DND-41 (cell line): ENCODE measurements at regions not wholly inside any gene's neighbourhood (a gene's known extent, or its start where the extent isn't known, plus 50 kb on each side); places are given as distances from the start of the nearest gene placed in this dataset.

ENCODE experiments used
- ATAC-seq: fragments of 200-7000 bp; cut with Tn5 transposase; 3 replicates; pipeline ENCODE4 v1.9.1; 2021; ENCODE audit warnings: low read depth; ENCODE audit not compliant: insufficient read depth
- DNase-seq: peaks from one replicate; pipeline ENCODE4 v3.0.0-alpha.2; 2020
- H2AFZ ChIP-seq: 2 replicates; pipeline ENCODE4 v1.6.0; 2012; ENCODE audit warnings: low read depth, low read length
- H3K27ac ChIP-seq: 2 replicates; pipeline ENCODE4 v1.5.1; 2012; ENCODE audit warnings: low read length, inconsistent platforms
- H3K27me3 ChIP-seq: fragments of 200-600 bp; sonication (generic); 2 replicates; pipeline ENCODE4 v1.6.0; 2012; ENCODE audit warnings: low read length, mild to moderate bottlenecking, inconsistent platforms; ENCODE audit not compliant: insufficient read depth, poor library complexity
- H3K36me3 ChIP-seq: 2 replicates; pipeline ENCODE4 v1.5.1; 2012; ENCODE audit warnings: low read length, inconsistent platforms; ENCODE audit not compliant: insufficient read depth
- H3K4me1 ChIP-seq: 2 replicates; pipeline ENCODE4 v1.5.1; 2012; ENCODE audit warnings: mild to moderate bottlenecking, low read length; ENCODE audit not compliant: insufficient read depth
- H3K4me2 ChIP-seq: 2 replicates; pipeline ENCODE4 v1.6.0; 2012; ENCODE audit warnings: mild to moderate bottlenecking, moderate library complexity, low read length, inconsistent platforms; ENCODE audit not compliant: insufficient read depth
- H3K4me3 ChIP-seq, 2 experiments: fragments of 200-600 bp in 1 of 2; shearing (Covaris generic) in 1 of 2; 2 replicates each; pipeline ENCODE4 v1.5.1; 2012 to 2016; ENCODE audit warnings: inconsistent platforms in 2 of 2, low read length in 2 of 2, mild to moderate bottlenecking in 2 of 2, low read depth in 1 of 2, moderate library complexity in 1 of 2
- H3K79me2 ChIP-seq: 2 replicates; pipeline ENCODE4 v1.6.0; 2012; ENCODE audit warnings: low read length, inconsistent platforms; ENCODE audit not compliant: insufficient read depth
- H3K9ac ChIP-seq: 2 replicates; pipeline ENCODE4 v1.6.0; 2012; ENCODE audit warnings: low read depth, mild to moderate bottlenecking, inconsistent platforms, low read length, moderate library complexity
- H3K9me3 ChIP-seq: 2 replicates; pipeline ENCODE4 v1.5.1; 2012; ENCODE audit warnings: low read length, moderate library complexity, mild to moderate bottlenecking, inconsistent platforms; ENCODE audit not compliant: insufficient read depth, severe bottlenecking
- H4K20me1 ChIP-seq: 2 replicates; pipeline ENCODE4 v1.6.0; 2012; ENCODE audit warnings: low read length; ENCODE audit not compliant: insufficient read depth
- CTCF ChIP-seq: IDR thresholded peaks from 2 replicates; pipeline ENCODE4 v1.5.1; 2012; ENCODE audit warnings: borderline replicate concordance, low read length, moderate library complexity, mild to moderate bottlenecking; ENCODE audit not compliant: poor library complexity, severe bottlenecking; ENCODE audit errors: extremely low read depth
- EZH2 ChIP-seq: IDR thresholded peaks from 3 replicates; pipeline ENCODE4 v1.6.1; 2012; ENCODE audit warnings: borderline replicate concordance, low read depth, mild to moderate bottlenecking, moderate library complexity, low read length, inconsistent platforms; ENCODE audit not compliant: severe bottlenecking

- Histone ChIP-seq H3K9ac (no peak overlapping the region), H3K4me1 (no peaks in the 10 kb centered on the region), H3K4me3 (no peak overlapping the region), H3K27me3 (peaks cover 11% of the 10 kb centered on the region), H3K27ac (no peak overlapping the region), H3K36me3 (no peaks in the 10 kb centered on the region), H3K79me2 (no peaks in the 10 kb centered on the region), H3K4me2 (no peak overlapping the region), H4K20me1 (no peaks in the 10 kb centered on the region), H2AFZ (no peak overlapping the region), H3K9me3 (no peaks in the 10 kb centered on the region)
- DNase-seq (no peak), ATAC-seq (no peak)
- TF ChIP-seq EZH2 (no peak), CTCF (no peak)
Measured at GRCh38 chr20:54940522-54940921, 465.1 kb downstream of the DOK5 start.

GRCh38 chr20:54938707-54939106 lies 463.3 kb downstream of the DOK5 start:
- H3K4me1 ChIP-seq = no peaks in the 10 kb centered on the region
- no peak overlapping the region for H3K27ac ChIP-seq
- no peak for ATAC-seq
- H3K9me3 ChIP-seq = no peaks in the 10 kb centered on the region
- H2AFZ ChIP-seq = no peak overlapping the region
- no peak overlapping the region for H3K4me3 ChIP-seq
- H3K9ac ChIP-seq = no peak overlapping the region
- H3K4me2 ChIP-seq = no peak overlapping the region
- H4K20me1 ChIP-seq = no peaks in the 10 kb centered on the region
- no peak for DNase-seq
- no peaks in the 10 kb centered on the region for H3K79me2 ChIP-seq
- no peaks in the 10 kb centered on the region for H3K36me3 ChIP-seq
- H3K27me3 ChIP-seq = peaks cover 8% of the 10 kb centered on the region
- TF ChIP-seq EZH2 (no peak), CTCF (no peak)

- H3K9ac ChIP-seq = no peak overlapping the region
- H3K9me3 ChIP-seq = no peaks in the 10 kb centered on the region
- H3K27me3 ChIP-seq = peaks cover 2% of the 10 kb centered on the region
- no peak for ATAC-seq
- no peaks in the 10 kb centered on the region for H3K79me2 ChIP-seq
- TF ChIP-seq CTCF (no peak), EZH2 (no peak)
- no peaks in the 10 kb centered on the region for H4K20me1 ChIP-seq
- no peak overlapping the region for H3K4me3 ChIP-seq
- DNase-seq = no peak
- no peaks in the 10 kb centered on the region for H3K36me3 ChIP-seq
- no peak overlapping the region for H3K4me2 ChIP-seq
- H3K4me1 ChIP-seq = no peaks in the 10 kb centered on the region
- no peak overlapping the region for H2AFZ ChIP-seq
- no peak overlapping the region for H3K27ac ChIP-seq
Measured at GRCh38 chr20:54933212-54933904, 458.0 kb downstream of the DOK5 start.
